ENCODE measurements at regions not wholly inside any gene's neighbourhood (a gene's known extent, or its start where the extent isn't known, plus 50 kb on each side); places are given as distances from the start of the nearest gene placed in this dataset.
A peak's percentile ranks its signal among the peaks of the same experiment; 100 is the strongest.

DNA sequence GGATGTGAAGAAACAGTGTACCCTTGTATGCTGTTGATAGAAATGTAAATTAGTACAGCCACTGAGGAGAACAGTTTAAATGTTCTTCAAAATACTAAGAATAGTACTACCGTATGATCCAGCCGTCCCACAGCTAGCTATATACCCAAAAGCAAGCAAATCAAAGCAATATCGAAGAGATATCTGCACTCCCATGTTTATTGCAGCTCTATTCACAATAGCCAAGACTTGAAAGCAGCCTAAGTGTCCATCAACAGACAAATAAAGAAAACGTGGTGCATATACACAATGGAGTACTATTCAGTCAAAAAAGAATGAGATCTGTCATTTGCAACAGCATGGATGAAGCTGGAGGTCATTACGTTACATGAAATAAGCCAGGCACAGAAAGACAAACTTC is 88.5 kb upstream of the SLC38A4 start:
- no peak for DNase-seq

DNA sequence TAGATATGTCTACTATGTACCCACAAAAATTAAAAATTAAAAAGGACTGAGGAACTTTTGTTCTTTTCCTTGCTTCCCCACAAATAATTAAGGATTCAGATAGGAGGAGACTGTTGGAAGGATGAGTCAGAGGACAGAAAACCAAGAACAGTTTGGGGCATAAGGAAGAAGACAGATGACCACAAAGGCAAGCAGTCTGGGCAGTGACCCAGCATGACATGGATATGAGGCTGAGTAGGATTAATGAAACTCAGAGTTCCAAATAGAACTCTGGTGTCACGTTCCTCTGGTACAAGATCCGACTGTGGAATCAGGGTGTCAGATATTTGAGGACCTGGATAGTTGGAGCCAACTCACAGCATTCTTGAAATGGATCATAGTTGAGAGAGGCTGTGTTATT is 89.3 kb upstream of the SLC38A4 start:
- peak; percentile 91 for DNase-seq

DNA sequence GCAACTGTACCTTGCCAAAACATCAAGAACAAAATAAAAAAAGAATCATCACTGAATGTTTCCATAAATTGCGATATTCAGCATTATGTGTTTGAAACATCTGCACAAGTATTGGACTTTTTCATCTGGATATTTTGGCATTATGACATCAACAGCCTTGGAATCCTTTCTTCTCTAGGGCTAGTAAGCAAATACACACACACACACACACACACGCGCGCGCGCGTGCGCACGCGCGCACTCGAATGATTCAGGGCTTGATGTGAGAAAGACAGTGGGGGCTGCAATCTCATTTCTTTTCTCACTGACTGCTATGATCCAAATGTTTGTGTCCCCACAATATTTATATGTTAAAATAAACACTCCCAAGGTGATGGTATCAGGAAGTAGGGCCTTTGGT is 90.0 kb upstream of the SLC38A4 start:
- peak; percentile 81 for DNase-seq

DNA sequence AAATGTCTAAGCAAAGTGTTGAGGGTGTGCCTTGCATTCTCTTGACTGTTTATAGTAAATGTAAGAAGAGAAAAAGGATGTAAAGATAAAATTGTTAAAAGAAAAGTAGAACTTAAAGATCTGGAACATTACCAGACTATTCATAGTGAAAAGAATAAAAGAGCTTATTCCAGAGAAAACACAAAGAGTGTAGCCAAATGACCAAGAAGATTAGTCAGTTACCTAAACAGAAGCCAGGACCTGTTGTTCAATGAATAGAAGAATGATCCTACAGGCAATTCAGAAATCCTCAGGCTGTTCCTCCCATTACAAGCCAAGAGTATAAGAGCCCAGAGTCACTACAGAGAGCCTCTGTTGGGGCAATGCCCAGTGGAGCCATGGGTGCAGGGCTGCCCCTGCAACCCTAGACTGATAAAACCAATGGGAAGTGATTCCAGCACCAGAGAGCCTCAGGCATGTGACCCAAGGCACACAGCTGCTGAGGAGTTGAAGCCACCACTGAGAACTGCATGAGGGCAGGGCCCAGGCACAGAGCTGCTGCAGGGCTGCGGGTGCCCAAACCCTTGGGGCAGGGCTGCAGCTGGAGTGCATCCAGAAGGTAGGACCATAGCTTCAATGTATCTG is 91.1 kb upstream of the SLC38A4 start:
- DNase-seq: no peak

DNA sequence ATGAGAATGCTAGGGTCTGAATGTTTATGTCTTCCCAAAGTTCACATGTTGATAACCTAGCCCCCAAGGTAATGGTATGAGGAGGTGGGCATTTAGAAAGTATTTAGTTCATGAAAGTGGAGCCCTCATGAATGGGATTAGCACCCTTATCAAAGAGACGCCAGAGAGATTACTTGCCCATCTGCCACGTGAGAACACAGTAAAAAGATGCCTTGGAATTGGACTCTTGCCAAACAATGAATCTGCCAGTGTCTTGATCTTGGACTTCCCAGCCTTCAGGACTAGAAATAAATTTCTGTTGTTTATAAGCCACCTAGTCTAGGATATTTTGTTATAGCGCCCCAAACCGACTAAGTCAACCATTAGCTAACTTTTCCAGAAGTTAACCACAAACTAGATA is 92.0 kb upstream of the SLC38A4 start:
- no peak for DNase-seq

DNA sequence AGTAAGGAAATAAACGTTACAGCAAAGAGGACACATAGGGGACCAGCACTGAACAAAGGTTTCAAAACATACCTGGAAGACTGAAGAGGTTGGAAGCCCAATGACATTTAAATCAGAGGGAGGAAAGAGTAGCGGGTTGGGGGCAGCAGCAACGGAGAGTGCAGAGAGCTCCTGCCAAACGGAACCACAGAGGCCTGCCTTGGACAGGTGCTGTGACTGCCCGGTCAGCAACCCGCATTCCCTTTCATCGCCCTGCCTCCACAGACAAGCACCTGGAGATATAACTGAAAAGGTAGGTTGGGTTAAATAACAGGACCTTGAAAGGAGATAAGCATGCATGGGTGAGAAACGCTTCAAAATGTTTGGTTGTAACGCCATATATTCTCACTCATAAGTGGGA is 92.8 kb upstream of the SLC38A4 start:
- no peak for DNase-seq

DNA sequence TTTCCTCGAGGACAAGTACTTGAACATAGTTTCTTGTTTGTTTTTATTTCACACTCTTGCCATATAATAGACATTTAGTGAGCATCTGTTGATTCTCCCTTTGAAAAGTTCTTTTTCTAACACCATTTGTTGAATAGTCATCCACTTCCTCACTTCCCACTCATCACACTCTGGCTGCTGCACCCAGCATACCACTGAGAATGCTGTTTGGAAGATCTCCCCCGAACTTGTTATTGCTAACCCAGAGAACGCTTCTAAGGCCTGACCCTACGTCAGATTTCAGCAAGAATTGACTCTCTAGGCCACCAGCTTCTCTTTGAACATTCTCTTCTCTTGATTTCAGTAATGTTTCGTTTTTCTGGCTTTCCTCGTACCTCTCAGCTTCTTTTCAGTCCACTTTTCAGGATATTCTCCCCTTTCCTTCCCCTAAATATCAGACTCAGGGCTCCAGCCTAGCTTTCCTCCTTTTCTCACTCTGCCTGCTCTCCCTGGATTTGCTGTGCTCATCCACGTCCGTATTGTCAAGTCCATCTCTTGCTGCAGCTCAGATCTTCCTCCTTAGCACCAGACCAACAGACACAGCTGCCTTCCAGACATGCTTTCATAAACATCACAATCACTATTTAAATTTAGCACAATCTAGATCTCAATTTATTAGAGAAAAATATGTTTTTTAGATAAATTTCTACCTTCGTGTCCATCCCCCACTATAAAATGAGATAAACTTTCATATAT is 94.0 kb upstream of the SLC38A4 start:
- peak; percentile 59 for DNase-seq

DNA sequence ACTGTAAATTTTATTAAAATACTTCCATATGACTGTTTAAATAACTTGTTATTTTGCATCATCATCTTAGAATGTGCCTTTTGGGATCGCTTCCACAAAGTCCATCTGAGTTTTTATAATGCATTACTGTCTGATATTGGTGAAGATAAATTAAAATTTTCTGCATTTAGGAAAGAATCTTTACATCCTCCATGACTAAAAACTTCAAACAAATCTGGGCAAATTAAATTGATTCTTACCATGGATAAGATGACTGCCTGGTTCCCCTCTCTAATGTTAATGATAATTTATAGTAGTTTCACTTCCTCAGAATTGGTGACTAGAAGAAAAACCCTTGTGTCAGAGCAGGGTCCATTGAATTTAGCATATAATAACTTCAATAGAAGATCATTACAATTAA is 94.7 kb upstream of the SLC38A4 start:
- DNase-seq: peak; percentile 39

DNA sequence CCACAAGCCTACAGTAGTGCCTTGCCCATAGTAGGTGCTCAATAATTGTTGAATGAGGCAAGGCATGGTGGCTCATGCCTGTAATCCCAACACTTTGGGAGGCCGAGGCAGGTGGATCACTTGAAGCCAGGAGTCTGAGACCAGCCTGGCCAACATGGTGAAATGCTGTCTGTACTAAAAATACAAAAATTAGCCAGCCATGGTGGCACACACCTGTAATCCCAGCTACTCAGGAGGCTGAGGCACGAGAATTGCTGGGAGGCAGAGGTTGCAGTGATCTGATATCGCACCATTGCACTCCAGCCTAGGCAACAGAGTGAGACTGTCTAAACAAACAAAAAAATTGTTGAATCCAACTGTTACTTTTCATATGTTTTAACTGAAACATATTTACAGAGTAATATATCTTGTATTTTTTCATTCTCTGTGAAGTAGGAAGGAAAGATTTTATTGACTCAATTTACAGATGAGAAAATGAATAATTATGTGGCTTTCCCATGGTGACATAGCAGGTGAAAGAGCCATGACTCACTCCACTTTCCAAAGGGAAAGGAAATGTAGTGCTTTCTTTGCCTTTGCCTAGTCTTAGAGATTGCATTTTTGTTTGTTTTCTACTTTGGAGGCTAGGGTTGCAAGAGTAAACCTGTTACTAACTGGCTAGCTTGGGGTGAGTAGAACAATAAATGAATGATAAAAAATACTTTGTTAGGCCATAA is 95.4 kb upstream of the SLC38A4 start:
- peak; percentile 73 for DNase-seq

DNA sequence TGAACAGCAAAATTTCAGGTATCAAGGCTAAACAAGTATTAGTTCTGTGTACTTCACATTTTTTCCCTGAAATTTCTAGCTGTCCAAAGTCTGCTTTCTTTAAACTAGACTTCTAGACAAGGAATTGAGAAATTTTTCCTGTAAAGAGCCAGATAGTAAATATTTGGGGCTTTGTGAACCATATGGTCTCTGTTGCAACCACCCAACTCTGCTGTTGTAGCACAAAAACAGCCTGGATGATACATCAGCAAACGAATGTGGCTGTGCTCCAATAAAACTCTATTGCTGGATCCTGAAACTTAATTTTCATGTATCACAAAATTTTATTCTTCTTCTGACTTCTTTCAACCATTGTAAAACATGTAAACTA is 96.0 kb upstream of the SLC38A4 start:
- peak; percentile 83 for DNase-seq

DNA sequence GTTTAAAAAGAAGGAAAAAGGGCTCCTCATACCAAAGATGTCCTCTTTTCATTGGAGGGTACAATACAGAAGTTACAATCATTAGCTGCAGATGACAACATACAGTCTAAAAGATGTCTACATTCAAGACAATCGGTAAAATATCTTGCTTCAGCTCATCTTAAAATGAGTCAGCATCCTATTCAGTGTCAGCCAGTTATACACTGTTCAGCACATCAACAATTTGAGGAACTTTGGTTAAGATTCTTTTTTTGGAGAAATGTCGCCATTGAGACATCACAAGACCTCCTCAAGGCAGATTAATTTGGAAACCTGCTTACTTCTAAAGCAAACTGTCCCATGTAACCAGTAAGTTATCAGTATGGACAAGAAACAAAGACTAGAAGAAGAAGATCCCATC is 100.7 kb upstream of the SLC38A4 start:
- DNase-seq: no peak

DNA sequence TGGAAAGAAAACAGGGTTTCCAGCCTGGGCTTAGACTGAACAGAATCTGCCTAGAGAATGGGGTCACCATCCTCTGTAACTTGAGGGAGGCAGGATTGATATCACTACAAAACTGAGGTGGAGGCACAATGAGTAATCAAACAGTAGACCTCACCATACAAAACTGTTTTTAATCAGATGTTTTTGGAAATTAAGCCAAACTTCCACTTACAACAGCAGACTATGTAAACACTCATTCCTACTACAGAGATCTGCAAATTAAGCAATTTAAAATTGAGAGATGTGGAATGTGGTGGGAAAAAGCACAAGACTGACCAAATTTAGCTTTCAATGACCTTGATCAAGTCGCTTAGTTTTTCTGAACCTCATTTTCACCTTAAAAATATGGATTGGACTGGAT is 104.3 kb upstream of the SLC38A4 start:
- DNase-seq: no peak

DNA sequence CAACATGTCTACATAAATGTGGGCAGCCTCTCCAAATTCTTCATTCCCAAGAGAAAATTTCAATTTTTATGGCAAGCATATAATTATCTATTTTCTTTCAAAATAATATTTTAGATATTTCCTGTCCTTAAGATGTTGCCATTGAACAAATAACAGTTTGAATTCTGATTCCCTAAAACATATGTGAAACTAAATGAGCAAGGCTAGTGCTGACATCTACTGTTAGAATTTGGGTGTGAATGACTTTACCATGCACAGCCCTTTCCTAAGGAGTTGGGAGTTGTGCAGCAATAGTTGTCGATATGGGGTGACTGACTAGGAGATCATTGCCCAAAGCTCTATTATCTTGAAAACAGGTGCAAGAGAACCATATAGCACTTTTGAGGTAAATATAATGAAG is 108.2 kb upstream of the SLC38A4 start:
- DNase-seq: peak; percentile 75

DNA sequence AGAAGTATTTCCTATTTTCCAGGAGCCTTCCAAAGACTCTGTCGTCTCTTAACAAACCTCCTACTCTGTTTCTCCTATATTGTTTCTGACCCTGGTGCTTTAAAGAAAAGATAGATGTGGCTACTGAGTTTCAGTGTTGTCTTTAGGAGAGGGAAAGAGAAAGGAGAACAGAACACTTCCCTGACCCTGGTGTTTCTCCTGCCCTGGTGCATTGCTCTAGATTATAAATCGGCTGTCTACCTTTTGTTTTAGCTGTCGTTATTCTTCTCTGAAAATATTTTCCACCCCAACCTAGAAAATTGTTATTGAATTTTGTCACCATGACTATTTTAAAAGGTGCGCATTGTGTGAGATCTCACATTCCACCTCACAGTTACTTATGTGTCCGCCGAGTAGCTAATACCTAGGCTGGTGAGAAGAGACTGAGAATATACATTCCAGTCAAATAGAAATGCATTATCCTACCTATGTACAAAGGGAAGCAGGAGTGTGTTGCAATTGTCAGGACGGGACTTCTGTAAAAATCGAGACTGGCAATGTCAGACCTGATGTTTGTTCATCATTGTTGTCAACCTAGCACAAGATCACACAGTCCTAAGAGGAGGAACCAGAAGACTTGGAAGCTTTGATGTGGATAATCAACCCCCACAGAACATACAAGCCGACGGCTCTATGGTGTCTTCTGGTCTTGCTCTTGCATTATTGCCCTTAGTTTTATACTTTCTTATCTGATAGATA is 108.7 kb upstream of the SLC38A4 start:
- no peak for DNase-seq

DNA sequence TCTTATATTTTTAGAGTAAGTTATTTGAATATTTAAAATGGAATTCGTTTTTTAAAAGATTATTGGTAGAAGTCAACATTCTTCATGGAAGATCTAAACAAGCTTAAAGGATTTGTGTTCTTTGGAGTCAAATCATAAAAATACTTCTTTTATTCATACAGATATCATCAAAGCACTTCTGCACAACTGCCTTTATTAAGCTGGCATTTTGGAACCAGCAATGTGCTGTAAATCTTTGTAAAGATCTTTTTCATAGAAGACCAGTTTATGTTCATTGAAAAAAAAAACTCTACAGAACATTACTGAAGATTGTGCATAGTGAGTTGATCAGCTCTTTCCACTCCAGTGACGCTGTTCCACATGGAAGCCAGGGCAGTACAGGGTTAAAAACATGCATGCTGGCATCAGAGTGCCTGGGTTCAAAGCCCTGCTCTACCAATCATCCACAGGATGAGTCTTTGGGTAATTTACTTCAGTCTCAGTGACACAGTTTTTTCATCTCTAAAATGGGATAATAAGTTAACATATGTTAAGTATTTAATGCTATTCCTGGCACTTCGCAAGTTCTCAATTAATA is 109.6 kb upstream of the SLC38A4 start:
- DNase-seq: no peak

DNA sequence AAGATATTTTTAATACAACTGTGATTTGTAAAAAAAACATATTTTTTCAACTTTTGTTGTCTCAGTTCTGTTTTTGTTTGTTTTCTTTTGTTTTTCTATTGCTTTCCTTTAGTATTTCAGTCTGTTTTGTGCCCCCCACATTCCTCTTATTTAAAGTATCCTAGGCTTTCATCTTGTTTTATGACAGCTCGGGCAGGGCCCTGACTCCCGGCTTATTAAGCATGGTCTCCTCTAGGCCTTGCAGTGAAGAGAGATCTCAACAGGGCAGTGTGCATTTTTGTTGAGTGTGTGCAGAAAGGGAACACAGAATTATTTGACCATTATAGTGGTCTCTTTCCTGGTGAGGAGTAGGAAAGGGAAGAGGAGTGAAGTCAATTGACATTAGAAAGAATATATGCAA is 110.2 kb upstream of the SLC38A4 start:
- no peak for DNase-seq

DNA sequence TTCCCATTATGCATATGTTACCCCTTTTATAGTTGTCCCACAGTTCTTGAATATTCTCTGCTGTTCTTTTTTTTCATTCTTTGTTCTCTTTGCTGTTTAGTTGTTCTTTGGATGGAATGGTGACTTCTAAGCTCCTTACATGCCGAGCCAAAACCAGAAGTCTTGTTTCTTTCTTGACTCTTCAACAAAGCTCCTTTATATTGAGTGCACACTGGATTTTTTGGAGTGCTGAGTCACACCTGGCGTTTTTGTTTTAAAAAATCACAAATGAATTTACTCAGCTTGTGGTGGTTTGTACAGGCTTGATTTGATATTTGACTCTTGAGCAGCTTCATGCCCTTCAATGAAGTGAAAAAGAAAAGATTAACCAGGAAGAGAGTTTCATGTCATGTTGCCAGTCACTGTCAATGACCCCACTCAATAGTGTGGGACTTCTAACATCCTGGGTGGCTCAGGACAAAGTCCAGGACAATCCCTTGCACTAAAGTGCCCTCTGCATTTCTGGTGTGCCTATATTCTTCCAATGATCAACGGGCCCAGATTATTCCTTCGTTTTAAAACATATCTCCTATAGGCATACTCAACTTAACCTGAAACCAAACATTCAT is 112.4 kb upstream of the SLC38A4 start:
- DNase-seq: no peak

DNA sequence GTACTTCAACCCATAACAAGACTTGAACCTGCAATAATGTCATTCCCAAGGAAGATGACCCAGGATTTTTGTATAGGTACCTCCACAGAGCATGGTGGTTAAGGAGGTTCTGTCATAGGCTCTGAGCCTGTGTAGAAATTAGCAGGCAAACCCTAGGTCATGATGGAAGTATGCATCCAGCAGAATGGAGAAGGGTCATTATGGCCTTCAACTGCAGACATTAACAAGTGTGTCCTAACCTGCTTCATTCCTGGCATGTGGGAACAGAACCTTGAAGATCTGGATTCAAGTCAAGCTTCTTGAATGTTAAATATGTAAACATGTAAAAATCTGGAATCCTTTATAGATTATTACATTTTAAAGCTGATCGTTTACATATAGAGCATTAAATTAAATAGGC is 116.2 kb upstream of the SLC38A4 start:
- DNase-seq: no peak

DNA sequence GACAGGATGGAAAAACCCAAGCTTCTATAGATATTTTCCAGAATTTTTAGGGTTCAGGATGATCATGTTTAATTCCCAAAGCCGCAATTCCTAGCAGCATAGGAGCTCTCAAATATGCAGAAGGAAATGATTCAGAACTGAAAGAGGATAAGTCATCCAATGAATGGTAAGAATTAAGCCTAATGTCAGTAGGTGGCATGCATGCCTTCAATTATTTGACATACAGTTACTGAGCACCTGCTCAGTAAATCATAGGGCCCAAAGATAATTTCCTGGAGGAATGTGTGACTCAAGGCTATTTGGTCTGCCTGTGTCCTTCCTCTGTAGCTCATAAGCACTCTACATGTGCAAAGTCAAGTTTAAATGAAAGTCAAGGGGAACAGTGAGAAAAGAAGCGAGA is 116.8 kb upstream of the SLC38A4 start:
- peak; percentile 93 for DNase-seq

DNA sequence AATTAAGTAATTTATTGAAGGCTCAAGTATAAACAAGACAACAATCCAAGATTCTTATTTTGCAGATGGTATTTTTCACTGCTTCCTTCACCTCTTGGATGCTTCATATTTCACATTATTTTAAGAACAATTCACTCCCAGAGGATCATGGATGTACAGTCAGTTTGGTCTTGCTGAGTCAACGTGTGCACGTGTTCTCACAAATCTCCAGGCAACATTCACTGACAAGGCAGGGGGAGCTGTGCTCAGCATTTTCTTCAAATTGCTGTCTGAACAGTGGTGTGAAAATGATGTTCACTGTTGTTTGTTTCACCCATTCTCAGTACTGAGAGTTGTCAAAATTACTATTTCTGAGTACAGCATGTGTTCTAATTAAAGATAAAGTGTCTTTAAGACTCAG is 118.3 kb upstream of the SLC38A4 start:
- peak; percentile 81 for DNase-seq

DNA sequence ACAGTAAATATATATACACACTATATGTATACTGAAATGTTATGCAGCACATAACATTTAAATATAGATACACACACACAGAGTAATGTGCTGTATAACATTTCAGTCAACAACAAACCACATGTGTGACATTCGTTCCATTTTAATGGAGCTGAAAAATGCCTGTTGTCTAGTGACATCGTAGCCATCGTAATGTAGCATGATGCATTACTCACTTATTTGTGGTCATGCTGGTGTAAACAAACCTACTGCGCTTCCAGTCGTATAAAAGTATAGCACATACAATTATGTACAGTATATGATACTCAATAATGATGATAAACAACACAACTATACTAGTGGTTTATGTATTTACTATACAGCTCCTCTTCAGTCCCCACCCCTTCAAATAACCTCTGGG is 119.0 kb upstream of the SLC38A4 start:
- DNase-seq: no peak

DNA sequence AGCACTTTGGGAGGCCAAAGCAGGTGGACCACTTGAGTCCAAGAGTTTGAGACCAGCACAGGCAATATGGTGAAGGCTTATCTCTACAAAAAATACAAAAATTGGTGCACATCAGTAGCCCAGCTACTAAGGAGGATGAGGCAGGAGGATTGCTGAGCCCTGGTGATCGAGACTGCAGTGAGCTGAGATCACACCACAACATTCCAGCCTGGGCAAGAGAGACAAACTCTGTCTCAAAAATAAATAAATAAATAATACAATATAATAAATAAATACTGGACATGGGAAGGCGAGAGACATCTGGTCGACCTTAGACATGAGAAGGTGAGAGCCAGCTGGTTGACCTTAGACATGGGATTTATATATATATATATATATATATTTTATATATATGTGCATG is 119.8 kb upstream of the SLC38A4 start:
- no peak for DNase-seq

DNA sequence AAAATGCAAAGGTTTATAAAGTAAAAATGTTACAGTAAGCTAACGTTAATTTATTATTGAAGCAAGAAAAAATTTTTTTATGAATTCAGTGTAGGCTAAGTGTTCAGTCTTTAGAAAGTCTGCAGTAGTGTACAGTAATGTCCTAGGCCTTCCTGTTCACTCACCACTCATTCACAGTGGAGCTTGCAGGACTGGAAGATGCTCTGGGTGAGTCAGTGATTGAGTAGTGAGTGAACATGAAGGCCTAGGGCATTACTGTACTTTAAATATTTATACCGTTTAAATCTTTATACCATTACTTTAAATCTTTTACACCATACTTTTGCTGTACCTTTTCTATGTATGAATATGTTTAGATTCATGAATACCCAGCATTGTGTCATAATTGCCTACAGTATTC is 120.3 kb upstream of the SLC38A4 start:
- peak; percentile 78 for DNase-seq

All from fibroblast of skin of abdomen (primary cell).